Uterus (tissue), 3 donors: ENCODE measurements at regions not wholly inside any gene's neighbourhood (a gene's known extent, or its start where the extent isn't known, plus 50 kb on each side); places are given as distances from the start of the nearest gene placed in this dataset.

ENCODE experiments used
- DNase-seq, 2 donors: peaks; one replicate each; pipeline ENCODE4 v3.0.0-alpha.2; 2019 to 2020
- H3K27ac ChIP-seq, 2 donors: fragments of 200-600 bp; sonication (generic); 1 replicate in 1 of 2; 2 replicates in 1 of 2; pipeline ENCODE4 v1.5.1; 2016 to 2018
- H3K27me3 ChIP-seq, 2 donors: fragments of 200-600 bp; sonication (generic); one replicate each; pipeline ENCODE4 v1.5.1; 2018 to 2019; ENCODE audit warnings: control low read depth in 1 of 2
- H3K36me3 ChIP-seq, 2 donors: fragments of 200-600 bp; sonication (generic); one replicate each; pipeline ENCODE4 v1.5.1; 2019; ENCODE audit warnings: control low read depth in 1 of 2
- H3K4me1 ChIP-seq, 2 donors: fragments of 200-600 bp; sonication (generic); one replicate each; pipeline ENCODE4 v1.5.1; 2018 to 2019; ENCODE audit warnings: control low read depth in 1 of 2
- H3K4me3 ChIP-seq, 2 donors: fragments of 200-600 bp; sonication (generic); 1 replicate in 1 of 2; 2 replicates in 1 of 2; pipeline ENCODE4 v1.5.1; 2018 to 2019; ENCODE audit warnings: mild to moderate bottlenecking in 1 of 2
- H3K9me3 ChIP-seq, 2 donors: fragments of 200-600 bp; sonication (generic); one replicate each; pipeline ENCODE4 v1.5.1; 2019; ENCODE audit warnings: control low read depth in 1 of 2
- CTCF ChIP-seq, 4 experiments: fragments of 200-600 bp in 2 of 4; fragments of 450-650 bp in 2 of 4; sonication (generic) in 2 of 4; IDR thresholded peaks; one replicate each; pipeline ENCODE4 v1.5.1; 2016 to 2019; ENCODE audit warnings: antibody characterized with exemption in 4 of 4, mild to moderate bottlenecking in 2 of 4, moderate library complexity in 1 of 4
- POLR2A ChIP-seq, 2 donors: fragments of 450-650 bp; IDR thresholded peaks; one replicate each; pipeline ENCODE4 v1.6.1; 2016; ENCODE audit warnings: antibody characterized with exemption in 2 of 2, mild to moderate bottlenecking in 1 of 2, moderate library complexity in 1 of 2
- intact Hi-C: fragments of 100-400 bp; cut with DNase I; formaldehyde crosslinking; loops from one replicate; pipeline ENCODE4 v1.15.1; 2023; ENCODE audit warnings: low total_unique reads
- donor health status: DM: yes; HTN: yes; CAD: no.

- TF ChIP-seq CTCF (IDR thresholded peaks at IDR 0.05) (no peak), POLR2A (IDR thresholded peaks at IDR 0.05) (no peak)
- Histone ChIP-seq H3K27ac (no peak overlapping the region), H3K4me3 (no peak overlapping the region), H3K27me3 (no peaks in the 10 kb centered on the region), H3K4me1 (no peaks in the 10 kb centered on the region), H3K36me3 (no peaks in the 10 kb centered on the region), H3K9me3 (no peaks in the 10 kb centered on the region)
- intact Hi-C loops = no loop called here
- no peak for DNase-seq
Measured at GRCh38 chr5:116911074-116911473, 336.5 kb upstream of the SEMA6A start.

GRCh38 chr5:116908537-116908936 lies 333.9 kb upstream of the SEMA6A start:
- H3K4me3 ChIP-seq = no peak overlapping the region
- no peak for DNase-seq
- TF ChIP-seq POLR2A (IDR thresholded peaks at IDR 0.05) (no peak), CTCF (IDR thresholded peaks at IDR 0.05) (no peak)

GRCh38 chr5:116905885-116906284 lies 331.3 kb upstream of the SEMA6A start:
- DNase-seq = no peak
- Histone ChIP-seq H3K27me3 (no peaks in the 10 kb centered on the region), H3K4me1 (no peaks in the 10 kb centered on the region), H3K36me3 (no peaks in the 10 kb centered on the region), H3K9me3 (no peaks in the 10 kb centered on the region), H3K27ac (no peak overlapping the region), H3K4me3 (no peak overlapping the region)
- intact Hi-C loops = no loop called here
- TF ChIP-seq POLR2A (IDR thresholded peaks at IDR 0.05) (no peak), CTCF (IDR thresholded peaks at IDR 0.05) (no peak)

More at GRCh38 chr5:116908537-116908936, 333.9 kb upstream of the SEMA6A start:
- no peaks in the 10 kb centered on the region for H3K9me3 ChIP-seq
- H3K4me1 ChIP-seq = no peaks in the 10 kb centered on the region
- H3K27me3 ChIP-seq = no peaks in the 10 kb centered on the region
- H3K27ac ChIP-seq = no peak overlapping the region
- intact Hi-C loops = no loop called here
- H3K36me3 ChIP-seq = no peaks in the 10 kb centered on the region

GRCh38 chr5:116900793-116901192 lies 326.2 kb upstream of the SEMA6A start:
- intact Hi-C loops = no loop called here
- Histone ChIP-seq H3K27ac (no peak overlapping the region), H3K4me1 (no peaks in the 10 kb centered on the region), H3K4me3 (no peak overlapping the region), H3K9me3 (no peaks in the 10 kb centered on the region), H3K27me3 (no peaks in the 10 kb centered on the region), H3K36me3 (no peaks in the 10 kb centered on the region)
- no peak for DNase-seq
- TF ChIP-seq POLR2A (IDR thresholded peaks at IDR 0.05) = no peak
- TF ChIP-seq CTCF (IDR thresholded peaks at IDR 0.05) = no peak

- no peak overlapping the region for H3K4me3 ChIP-seq
Measured at GRCh38 chr5:116898917-116899316, 324.3 kb upstream of the SEMA6A start.

More at GRCh38 chr5:116898917-116899316, 324.3 kb upstream of the SEMA6A start:
- TF ChIP-seq CTCF (IDR thresholded peaks at IDR 0.05) (no peak), POLR2A (IDR thresholded peaks at IDR 0.05) (no peak)
- H3K4me1 ChIP-seq = no peaks in the 10 kb centered on the region
- no peaks in the 10 kb centered on the region for H3K9me3 ChIP-seq
- no peaks in the 10 kb centered on the region for H3K27me3 ChIP-seq
- no peaks in the 10 kb centered on the region for H3K36me3 ChIP-seq
- DNase-seq = no peak
- H3K27ac ChIP-seq = no peak overlapping the region
- intact Hi-C loops = no loop called here
